HEK293T (cell line): ENCODE measurements at regions not wholly inside any gene's neighbourhood (a gene's known extent, or its start where the extent isn't known, plus 50 kb on each side); places are given as distances from the start of the nearest gene placed in this dataset.

Experiments
- ARNT ChIP-seq: fragments of 450-650 bp; IDR thresholded peaks from 2 replicates; pipeline ENCODE4 v1.6.1; 2017; ENCODE audit warnings: mild to moderate bottlenecking
- BHLHE40 ChIP-seq: fragments of 450-650 bp; IDR thresholded peaks from 2 replicates; pipeline ENCODE4 v1.6.1; 2016; ENCODE audit warnings: mild to moderate bottlenecking, moderate library complexity, borderline replicate concordance
- CTBP1 ChIP-seq: fragments of 450-650 bp; IDR thresholded peaks from 2 replicates; pipeline ENCODE4 v1.6.1; 2016; ENCODE audit warnings: borderline replicate concordance
- ELF4 ChIP-seq: fragments of 450-650 bp; IDR thresholded peaks from 2 replicates; pipeline ENCODE4 v1.6.1; 2017; ENCODE audit warnings: antibody characterized with exemption
- FOXK2 ChIP-seq: fragments of 450-650 bp; IDR thresholded peaks from 2 replicates; pipeline ENCODE4 v1.6.1; 2016; ENCODE audit warnings: mild to moderate bottlenecking
- FOXM1 ChIP-seq: fragments of 450-650 bp; IDR thresholded peaks from 2 replicates; pipeline ENCODE4 v1.6.1; 2017; ENCODE audit warnings: mild to moderate bottlenecking, borderline replicate concordance
- HDGF ChIP-seq: fragments of 450-650 bp; IDR thresholded peaks from 2 replicates; pipeline ENCODE4 v1.6.1; 2017; ENCODE audit warnings: antibody characterized with exemption, borderline replicate concordance
- NFRKB ChIP-seq: fragments of 450-650 bp; IDR thresholded peaks from 2 replicates; pipeline ENCODE4 v1.6.1; 2016; ENCODE audit warnings: mild to moderate bottlenecking, moderate library complexity
- SP1 ChIP-seq: fragments of 450-650 bp; IDR thresholded peaks from 2 replicates; pipeline ENCODE4 v1.6.1; 2017
- SUZ12 ChIP-seq: fragments of 450-650 bp; IDR thresholded peaks from 2 replicates; pipeline ENCODE4 v1.6.1; 2016; ENCODE audit warnings: mild to moderate bottlenecking
- TARDBP ChIP-seq: fragments of 450-650 bp; IDR thresholded peaks from 2 replicates; pipeline ENCODE4 v1.6.1; 2016

- TF ChIP-seq ELF4 (no peak), TARDBP (no peak), SUZ12 (no peak), SP1 (no peak), ARNT (no peak), FOXK2 (no peak), HDGF (no peak), FOXM1 (no peak), BHLHE40 (no peak), CTBP1 (no peak), NFRKB (no peak)
These were observed 66.8 kb upstream of the NTM start for GRCh38 chr11:131303611-131304119.
